ENCODE measurements at regions not wholly inside any gene's neighbourhood (a gene's known extent, or its start where the extent isn't known, plus 50 kb on each side); places are given as distances from the start of the nearest gene placed in this dataset.

GRCh38 chr13:72141855-72142519, 275.0 kb upstream of the DACH1 start:
- Histone ChIP-seq H3K9me2 (replicated peaks; ENCODE audit: low read depth, low read length) (no peaks in the 10 kb centered on the region), H3K4me2 (ENCODE audit: low read depth, low read length, poor library complexity, severe bottlenecking) (no peak overlapping the region), H4K20me1 (ENCODE audit: insufficient read depth, low read length, poor library complexity, severe bottlenecking) (no peaks in the 10 kb centered on the region), H3K4me3 (ENCODE audit: low read length, poor library complexity, severe bottlenecking) (no peak overlapping the region), H3K79me2 (ENCODE audit: insufficient read depth, low read length) (no peaks in the 10 kb centered on the region), H3K36me3 (ENCODE audit: insufficient read depth, low read length) (no peaks in the 10 kb centered on the region), H3K9ac (ENCODE audit: low read depth, low read length, poor library complexity, severe bottlenecking) (no peak overlapping the region), H2AFZ (ENCODE audit: low read length) (no peak overlapping the region), H3K9me3 (ENCODE audit: insufficient read depth, low read depth, low read length) (no peaks in the 10 kb centered on the region), H3K27me3 (ENCODE audit: insufficient read depth, low read length, poor library complexity, severe bottlenecking) (no peaks in the 10 kb centered on the region), H3F3A (ENCODE audit: low read depth) (no peaks in the 10 kb centered on the region), H3K4me1 (ENCODE audit: insufficient read depth, low read length, poor library complexity, severe bottlenecking) (no peaks in the 10 kb centered on the region)
- TF ChIP-seq, protein P1, sequence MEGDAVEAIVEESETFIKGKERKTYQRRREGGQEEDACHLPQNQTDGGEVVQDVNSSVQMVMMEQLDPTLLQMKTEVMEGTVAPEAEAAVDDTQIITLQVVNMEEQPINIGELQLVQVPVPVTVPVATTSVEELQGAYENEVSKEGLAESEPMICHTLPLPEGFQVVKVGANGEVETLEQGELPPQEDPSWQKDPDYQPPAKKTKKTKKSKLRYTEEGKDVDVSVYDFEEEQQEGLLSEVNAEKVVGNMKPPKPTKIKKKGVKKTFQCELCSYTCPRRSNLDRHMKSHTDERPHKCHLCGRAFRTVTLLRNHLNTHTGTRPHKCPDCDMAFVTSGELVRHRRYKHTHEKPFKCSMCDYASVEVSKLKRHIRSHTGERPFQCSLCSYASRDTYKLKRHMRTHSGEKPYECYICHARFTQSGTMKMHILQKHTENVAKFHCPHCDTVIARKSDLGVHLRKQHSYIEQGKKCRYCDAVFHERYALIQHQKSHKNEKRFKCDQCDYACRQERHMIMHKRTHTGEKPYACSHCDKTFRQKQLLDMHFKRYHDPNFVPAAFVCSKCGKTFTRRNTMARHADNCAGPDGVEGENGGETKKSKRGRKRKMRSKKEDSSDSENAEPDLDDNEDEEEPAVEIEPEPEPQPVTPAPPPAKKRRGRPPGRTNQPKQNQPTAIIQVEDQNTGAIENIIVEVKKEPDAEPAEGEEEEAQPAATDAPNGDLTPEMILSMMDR (conservative IDR thresholded peaks at IDR 0.05; ENCODE audit: low read length), result no peak
- no peak for TF ChIP-seq EZH2phosphoT487 (IDR thresholded peaks at IDR 0.05; ENCODE audit: borderline replicate concordance)

DNA sequence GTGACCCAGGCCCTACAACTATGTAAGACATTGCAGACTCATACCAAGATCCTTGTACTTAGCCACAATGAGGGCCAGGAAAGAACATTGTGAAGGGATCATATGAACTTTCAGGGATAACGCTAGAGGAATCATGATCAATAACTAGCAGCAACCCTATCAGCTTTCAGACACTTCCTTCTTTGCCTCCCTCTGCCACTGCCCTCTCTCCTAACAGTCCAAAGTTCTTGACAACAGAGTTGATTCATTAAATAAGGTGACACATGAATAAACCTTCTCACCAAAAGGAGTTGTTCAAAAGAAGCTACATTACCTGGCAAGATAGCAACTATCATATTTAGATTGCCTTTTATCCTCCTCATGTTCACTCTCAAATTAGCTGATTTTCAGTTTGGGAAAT, 272.2 kb upstream of the DACH1 start:
- Histone ChIP-seq H4K20me1 (ENCODE audit: insufficient read depth, low read length, poor library complexity, severe bottlenecking) (no peaks in the 10 kb centered on the region), H3K79me2 (ENCODE audit: insufficient read depth, low read length) (no peaks in the 10 kb centered on the region), H3K9ac (ENCODE audit: low read depth, low read length, poor library complexity, severe bottlenecking) (no peak overlapping the region), H2AFZ (ENCODE audit: low read length) (no peak overlapping the region), H3K9me3 (ENCODE audit: insufficient read depth, low read depth, low read length) (no peaks in the 10 kb centered on the region), H3K4me1 (ENCODE audit: insufficient read depth, low read length, poor library complexity, severe bottlenecking) (no peaks in the 10 kb centered on the region), H3K27me3 (ENCODE audit: insufficient read depth, low read length, poor library complexity, severe bottlenecking) (no peaks in the 10 kb centered on the region), H3K36me3 (ENCODE audit: insufficient read depth, low read length) (no peaks in the 10 kb centered on the region), H3K4me3 (ENCODE audit: low read length, poor library complexity, severe bottlenecking) (no peak overlapping the region), H3K4me2 (ENCODE audit: low read depth, low read length, poor library complexity, severe bottlenecking) (no peak overlapping the region), H3F3A (ENCODE audit: low read depth) (no peaks in the 10 kb centered on the region), H3K9me2 (replicated peaks; ENCODE audit: low read depth, low read length) (no peaks in the 10 kb centered on the region)
- TF ChIP-seq, protein P1 (conservative IDR thresholded peaks at IDR 0.05; ENCODE audit: low read length), result no peak
- no peak for TF ChIP-seq EZH2phosphoT487 (IDR thresholded peaks at IDR 0.05; ENCODE audit: borderline replicate concordance)

DNA sequence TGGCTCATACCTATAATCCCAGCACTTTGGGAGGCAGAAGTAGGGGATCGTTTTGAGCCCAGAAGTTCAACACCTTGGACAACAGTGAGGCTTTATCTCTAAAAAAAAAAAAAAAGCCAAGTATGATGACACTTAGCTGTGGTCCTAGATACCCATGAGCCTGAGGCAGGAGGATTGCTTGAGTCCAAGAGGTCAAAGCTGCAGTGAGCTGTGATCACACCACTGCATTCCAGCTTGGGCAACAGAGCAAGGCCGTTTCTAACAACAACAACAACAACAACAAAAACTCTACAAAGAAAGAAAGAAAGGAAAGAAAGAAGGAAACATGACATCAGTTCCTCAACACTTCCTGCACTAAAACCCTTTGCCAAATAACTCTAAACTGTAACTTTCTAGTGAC, 265.1 kb upstream of the DACH1 start:
- H2AFZ ChIP-seq (ENCODE audit: low read length), result no peak overlapping the region

More for the DNA sequence above, 265.1 kb upstream of the DACH1 start:
- Histone ChIP-seq H3K4me2 (ENCODE audit: low read depth, low read length, poor library complexity, severe bottlenecking) (no peak overlapping the region), H3K4me1 (ENCODE audit: insufficient read depth, low read length, poor library complexity, severe bottlenecking) (no peaks in the 10 kb centered on the region), H3K9me2 (replicated peaks; ENCODE audit: low read depth, low read length) (no peaks in the 10 kb centered on the region), H3K27me3 (ENCODE audit: insufficient read depth, low read length, poor library complexity, severe bottlenecking) (no peaks in the 10 kb centered on the region), H3K9ac (ENCODE audit: low read depth, low read length, poor library complexity, severe bottlenecking) (no peak overlapping the region), H3K79me2 (ENCODE audit: insufficient read depth, low read length) (no peaks in the 10 kb centered on the region), H3K9me3 (ENCODE audit: insufficient read depth, low read depth, low read length) (no peaks in the 10 kb centered on the region), H3K4me3 (ENCODE audit: low read length, poor library complexity, severe bottlenecking) (no peak overlapping the region), H3K36me3 (ENCODE audit: insufficient read depth, low read length) (no peaks in the 10 kb centered on the region), H3F3A (ENCODE audit: low read depth) (no peaks in the 10 kb centered on the region), H4K20me1 (ENCODE audit: insufficient read depth, low read length, poor library complexity, severe bottlenecking) (no peaks in the 10 kb centered on the region)
- no peak for TF ChIP-seq EZH2phosphoT487 (IDR thresholded peaks at IDR 0.05; ENCODE audit: borderline replicate concordance)
- TF ChIP-seq, protein P1 (conservative IDR thresholded peaks at IDR 0.05; ENCODE audit: low read length), result no peak

Measured in Loucy (cell line).